GM06990 (cell line): ENCODE measurements at regions not wholly inside any gene's neighbourhood (a gene's known extent, or its start where the extent isn't known, plus 50 kb on each side); places are given as distances from the start of the nearest gene placed in this dataset.

Experiments
- DNase-seq: peaks from one replicate; pipeline ENCODE4 v3.0.0-alpha.2; 2011; ENCODE audit not compliant: insufficient read length; ENCODE audit errors: extremely low read depth
- H3K27me3 ChIP-seq: replicated peaks from 2 replicates; pipeline ENCODE4 v1.6.0; 2011; ENCODE audit warnings: low read length; ENCODE audit not compliant: control insufficient read depth, insufficient read depth
- H3K36me3 ChIP-seq: 2 replicates; pipeline ENCODE4 v1.5.1; 2011; ENCODE audit warnings: low read length; ENCODE audit not compliant: control insufficient read depth, insufficient read depth
- H3K4me3 ChIP-seq: replicated peaks from 2 replicates; pipeline ENCODE4 v1.5.1; 2011; ENCODE audit warnings: low read depth, mild to moderate bottlenecking, control low read depth, low read length
- CTCF ChIP-seq: IDR thresholded peaks from 2 replicates; pipeline ENCODE4 v1.5.1; 2011; ENCODE audit warnings: low read length, control low read depth, mild to moderate bottlenecking, inconsistent platforms; ENCODE audit not compliant: insufficient read depth, poor library complexity, severe bottlenecking

GRCh38 chr10:8301831-8302230, 247.3 kb downstream of the GATA3 start:
- Histone ChIP-seq H3K4me3 (no peak overlapping the region), H3K27me3 (no peaks in the 10 kb centered on the region), H3K36me3 (no peaks in the 10 kb centered on the region)
- no peak for TF ChIP-seq CTCF
- no peak for DNase-seq

GRCh38 chr10:8302565-8302964, 248.1 kb downstream of the GATA3 start:
- TF ChIP-seq CTCF, result no peak
- no peak overlapping the region for H3K4me3 ChIP-seq
- H3K27me3 ChIP-seq, result no peaks in the 10 kb centered on the region
- no peak for DNase-seq
- no peaks in the 10 kb centered on the region for H3K36me3 ChIP-seq

- TF ChIP-seq CTCF, result no peak
- Histone ChIP-seq H3K4me3 (no peak overlapping the region), H3K27me3 (no peaks in the 10 kb centered on the region), H3K36me3 (no peaks in the 10 kb centered on the region)
- DNase-seq, result no peak
Observed at GRCh38 chr10:8304861-8305260, 250.4 kb downstream of the GATA3 start.

- Histone ChIP-seq H3K27me3 (no peaks in the 10 kb centered on the region), H3K4me3 (no peak overlapping the region), H3K36me3 (no peaks in the 10 kb centered on the region)
- DNase-seq, result no peak
- no peak for TF ChIP-seq CTCF
Observed at GRCh38 chr10:8305876-8306652, 251.6 kb downstream of the GATA3 start.

- Histone ChIP-seq H3K27me3 (no peaks in the 10 kb centered on the region), H3K36me3 (no peaks in the 10 kb centered on the region), H3K4me3 (no peak overlapping the region)
- no peak for TF ChIP-seq CTCF
- DNase-seq, result no peak
Observed at GRCh38 chr10:8306685-8307364, 252.3 kb downstream of the GATA3 start.
